ENCODE measurements at regions not wholly inside any gene's neighbourhood (a gene's known extent, or its start where the extent isn't known, plus 50 kb on each side); places are given as distances from the start of the nearest gene placed in this dataset.

DNA sequence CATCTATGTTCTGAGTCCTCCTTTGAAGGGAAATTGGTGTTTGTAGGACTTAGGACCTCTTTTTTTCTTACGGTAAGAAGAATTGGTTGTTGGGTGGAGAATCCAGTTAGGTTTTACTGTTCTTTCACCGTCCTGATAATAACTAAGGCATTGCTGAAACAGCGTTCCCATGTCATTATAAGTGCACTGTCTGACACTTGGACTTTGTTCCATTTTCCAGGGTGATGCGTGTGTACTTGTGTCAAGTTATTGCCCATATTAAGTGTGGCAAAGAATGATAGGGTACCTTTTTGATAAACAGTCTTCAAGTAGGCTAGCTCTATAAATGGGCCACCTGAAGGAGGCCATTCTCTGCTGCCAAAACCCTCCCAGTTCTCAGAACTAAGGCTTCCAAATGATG is 119.7 kb downstream of the AASDH start:
- Histone ChIP-seq H3K4me2 (ENCODE audit: insufficient read depth, low read length) (no peak overlapping the region), H4K20me1 (ENCODE audit: insufficient read depth, low read length) (no peaks in the 10 kb centered on the region), H3K9me3 (ENCODE audit: low read depth, low read length) (no peaks in the 10 kb centered on the region), H3K4me3 (ENCODE audit: insufficient read depth, low read length) (no peak overlapping the region), H3K36me3 (ENCODE audit: insufficient read depth, low read length) (no peaks in the 10 kb centered on the region), H3K79me2 (ENCODE audit: insufficient read depth, low read length) (no peaks in the 10 kb centered on the region), H2AFZ (ENCODE audit: low read length) (no peak overlapping the region), H3K27ac (ENCODE audit: low read depth, low read length) (no peak overlapping the region), H3K4me1 (ENCODE audit: insufficient read depth, low read length) (no peaks in the 10 kb centered on the region), H3K27me3 (ENCODE audit: insufficient read depth, low read length) (no peaks in the 10 kb centered on the region)
- TF ChIP-seq, protein P1, sequence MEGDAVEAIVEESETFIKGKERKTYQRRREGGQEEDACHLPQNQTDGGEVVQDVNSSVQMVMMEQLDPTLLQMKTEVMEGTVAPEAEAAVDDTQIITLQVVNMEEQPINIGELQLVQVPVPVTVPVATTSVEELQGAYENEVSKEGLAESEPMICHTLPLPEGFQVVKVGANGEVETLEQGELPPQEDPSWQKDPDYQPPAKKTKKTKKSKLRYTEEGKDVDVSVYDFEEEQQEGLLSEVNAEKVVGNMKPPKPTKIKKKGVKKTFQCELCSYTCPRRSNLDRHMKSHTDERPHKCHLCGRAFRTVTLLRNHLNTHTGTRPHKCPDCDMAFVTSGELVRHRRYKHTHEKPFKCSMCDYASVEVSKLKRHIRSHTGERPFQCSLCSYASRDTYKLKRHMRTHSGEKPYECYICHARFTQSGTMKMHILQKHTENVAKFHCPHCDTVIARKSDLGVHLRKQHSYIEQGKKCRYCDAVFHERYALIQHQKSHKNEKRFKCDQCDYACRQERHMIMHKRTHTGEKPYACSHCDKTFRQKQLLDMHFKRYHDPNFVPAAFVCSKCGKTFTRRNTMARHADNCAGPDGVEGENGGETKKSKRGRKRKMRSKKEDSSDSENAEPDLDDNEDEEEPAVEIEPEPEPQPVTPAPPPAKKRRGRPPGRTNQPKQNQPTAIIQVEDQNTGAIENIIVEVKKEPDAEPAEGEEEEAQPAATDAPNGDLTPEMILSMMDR (IDR thresholded peaks at IDR 0.05; ENCODE audit: extremely low read depth, low read depth, low read length) = no peak
- no peak for DNase-seq (ENCODE audit: insufficient read length, low spot score, missing footprints)

DNA sequence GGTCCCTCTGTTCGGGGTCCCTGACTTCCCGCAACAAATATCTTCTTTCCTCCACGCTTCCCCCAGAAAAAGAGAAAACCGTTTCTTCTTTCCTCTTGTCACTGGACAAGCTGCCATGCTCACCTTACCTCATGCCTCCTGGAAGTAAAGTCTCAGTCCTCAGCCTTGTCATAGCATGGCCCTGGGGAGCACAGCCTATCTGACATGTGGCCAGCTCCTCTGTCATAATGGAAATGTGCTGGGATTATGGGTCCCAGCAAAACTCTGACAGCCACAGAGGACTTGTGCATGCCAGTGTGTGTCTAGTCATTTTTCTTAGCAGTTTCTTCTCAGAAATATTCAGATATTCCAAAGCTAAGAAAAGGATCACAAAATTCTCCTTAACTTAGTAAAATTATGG is 122.4 kb downstream of the AASDH start:
- H3K4me1 ChIP-seq (ENCODE audit: insufficient read depth, low read length) = no peaks in the 10 kb centered on the region
- no peaks in the 10 kb centered on the region for H3K36me3 ChIP-seq (ENCODE audit: insufficient read depth, low read length)
- no peak overlapping the region for H3K4me2 ChIP-seq (ENCODE audit: insufficient read depth, low read length)
- no peak overlapping the region for H2AFZ ChIP-seq (ENCODE audit: low read length)
- TF ChIP-seq, protein P1 (IDR thresholded peaks at IDR 0.05; ENCODE audit: extremely low read depth, low read depth, low read length) = no peak
- no peaks in the 10 kb centered on the region for H3K79me2 ChIP-seq (ENCODE audit: insufficient read depth, low read length)
- H3K27me3 ChIP-seq (ENCODE audit: insufficient read depth, low read length) = no peaks in the 10 kb centered on the region
- no peaks in the 10 kb centered on the region for H3K9me3 ChIP-seq (ENCODE audit: low read depth, low read length)
- H4K20me1 ChIP-seq (ENCODE audit: insufficient read depth, low read length) = no peaks in the 10 kb centered on the region
- no peak overlapping the region for H3K4me3 ChIP-seq (ENCODE audit: insufficient read depth, low read length)
- no peak overlapping the region for H3K27ac ChIP-seq (ENCODE audit: low read depth, low read length)
- DNase-seq (ENCODE audit: insufficient read length, low spot score, missing footprints) = no peak

DNA sequence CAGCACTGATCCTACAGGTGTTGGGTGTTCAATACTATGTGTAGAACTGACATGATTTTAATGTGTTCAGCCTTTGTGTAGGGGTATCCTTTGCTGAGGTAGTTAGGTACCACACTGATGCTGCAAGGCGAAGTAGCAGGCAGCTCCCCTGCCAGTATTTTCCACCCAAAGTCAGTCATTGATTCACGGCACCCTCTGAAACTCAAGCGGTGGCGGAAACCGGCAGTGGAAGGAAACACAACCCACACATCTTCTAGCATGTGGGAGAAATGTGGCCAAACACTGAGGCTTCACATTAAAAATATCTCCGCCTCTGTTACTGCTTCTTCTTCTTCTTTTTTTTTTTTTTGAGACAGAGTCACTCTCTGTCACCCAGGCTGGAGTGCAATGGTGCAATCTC is 126.3 kb downstream of the AASDH start:
- no peak for DNase-seq (ENCODE audit: insufficient read length, low spot score, missing footprints)
- Histone ChIP-seq H4K20me1 (ENCODE audit: insufficient read depth, low read length) (no peaks in the 10 kb centered on the region), H3K4me1 (ENCODE audit: insufficient read depth, low read length) (no peaks in the 10 kb centered on the region), H3K9me3 (ENCODE audit: low read depth, low read length) (no peaks in the 10 kb centered on the region), H3K4me2 (ENCODE audit: insufficient read depth, low read length) (no peak overlapping the region), H3K27me3 (ENCODE audit: insufficient read depth, low read length) (no peaks in the 10 kb centered on the region), H3K4me3 (ENCODE audit: insufficient read depth, low read length) (no peak overlapping the region), H2AFZ (ENCODE audit: low read length) (no peak overlapping the region), H3K36me3 (ENCODE audit: insufficient read depth, low read length) (no peaks in the 10 kb centered on the region), H3K27ac (ENCODE audit: low read depth, low read length) (no peak overlapping the region), H3K79me2 (ENCODE audit: insufficient read depth, low read length) (no peaks in the 10 kb centered on the region)
- TF ChIP-seq, protein P1 (IDR thresholded peaks at IDR 0.05; ENCODE audit: extremely low read depth, low read depth, low read length) = no peak

DNA sequence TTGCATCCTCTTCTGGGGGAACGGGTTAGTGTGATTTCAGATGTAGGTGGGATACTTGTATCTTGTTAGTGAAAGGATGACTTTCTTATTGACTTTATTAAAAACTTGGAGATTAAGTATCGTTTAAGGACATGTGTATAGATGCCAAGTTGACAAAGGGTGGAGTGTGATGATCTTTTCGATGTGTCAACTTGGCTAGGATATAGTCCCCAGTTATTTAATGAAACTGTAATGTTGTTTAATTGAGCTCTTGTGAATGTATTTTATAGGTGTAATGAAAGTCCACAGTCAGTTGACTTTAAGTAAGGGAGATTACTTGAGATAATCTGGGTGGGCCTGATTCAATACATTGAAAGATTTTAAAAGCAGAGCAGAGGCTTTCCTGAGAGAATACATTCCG is 127.0 kb downstream of the AASDH start:
- no peaks in the 10 kb centered on the region for H3K36me3 ChIP-seq (ENCODE audit: insufficient read depth, low read length)

More for the DNA sequence above, 127.0 kb downstream of the AASDH start:
- Histone ChIP-seq H3K4me2 (ENCODE audit: insufficient read depth, low read length) (no peak overlapping the region), H3K79me2 (ENCODE audit: insufficient read depth, low read length) (no peaks in the 10 kb centered on the region), H3K27me3 (ENCODE audit: insufficient read depth, low read length) (no peaks in the 10 kb centered on the region), H3K4me3 (ENCODE audit: insufficient read depth, low read length) (no peak overlapping the region), H4K20me1 (ENCODE audit: insufficient read depth, low read length) (no peaks in the 10 kb centered on the region), H3K9me3 (ENCODE audit: low read depth, low read length) (no peaks in the 10 kb centered on the region), H2AFZ (ENCODE audit: low read length) (no peak overlapping the region), H3K27ac (ENCODE audit: low read depth, low read length) (no peak overlapping the region), H3K4me1 (ENCODE audit: insufficient read depth, low read length) (no peaks in the 10 kb centered on the region)
- DNase-seq (ENCODE audit: insufficient read length, low spot score, missing footprints) = no peak
- TF ChIP-seq, protein P1 (IDR thresholded peaks at IDR 0.05; ENCODE audit: extremely low read depth, low read depth, low read length) = no peak
